Esophagus muscularis mucosa (tissue), 4 donors: ENCODE measurements at regions not wholly inside any gene's neighbourhood (a gene's known extent, or its start where the extent isn't known, plus 50 kb on each side); places are given as distances from the start of the nearest gene placed in this dataset.
"Not testable (repeated sequence)": the region's sequence is repeated elsewhere in the genome, so short reads cannot be mapped to it uniquely, and the experiment has no call there.

ENCODE experiments used
- DNase-seq: peaks from one replicate; pipeline ENCODE4 v3.0.0-alpha.2; 2017; ENCODE audit errors: extremely low spot score
- H3K27ac ChIP-seq, 4 donors: fragments of 200-600 bp; sonication (generic); replicated peaks in 1 of 4; 1 replicate in 3 of 4; 2 replicates in 1 of 4; pipeline ENCODE4 v1.5.1; 2016 to 2019; ENCODE audit warnings: mild to moderate bottlenecking in 1 of 4
- H3K27me3 ChIP-seq, 4 donors: fragments of 200-600 bp; sonication (generic); one replicate each; pipeline versions ENCODE4 v1.5.1 to v1.6.0; 2016 to 2019
- H3K36me3 ChIP-seq, 4 donors: fragments of 200-600 bp; sonication (generic); one replicate each; pipeline ENCODE4 v1.5.1; 2016 to 2019
- H3K4me1 ChIP-seq, 4 donors: fragments of 200-600 bp; sonication (generic); one replicate each; pipeline ENCODE4 v1.5.1; 2016 to 2019
- H3K4me3 ChIP-seq, 4 donors: fragments of 200-600 bp; sonication (generic); 1 replicate in 2 of 4; 2 replicates in 2 of 4; pipeline ENCODE4 v1.5.1; 2016 to 2019; ENCODE audit warnings: mild to moderate bottlenecking in 4 of 4, moderate library complexity in 1 of 4
- H3K9me3 ChIP-seq, 4 donors: fragments of 200-600 bp; sonication (generic); 1 replicate in 3 of 4; 2 replicates in 1 of 4; pipeline ENCODE4 v1.5.1; 2016 to 2019
- WGBS: methylation state at CpG from one replicate; pipeline ENCODE4 v1.1.5; 2018; 5-methylcytosine and 5-hydroxymethylcytosine counted together
- intact Hi-C: fragments of 100-400 bp; cut with DNase I; formaldehyde crosslinking; loops from one replicate; pipeline ENCODE4 v1.15.1; 2023

- H3K4me1 ChIP-seq, intact Hi-C loops, H3K36me3 ChIP-seq, H3K27me3 ChIP-seq, H3K27ac ChIP-seq, DNase-seq, H3K4me3 ChIP-seq: not testable (repeated sequence)
- H3K9me3 ChIP-seq = peaks cover 0 to 58% (median 29%) of the 10 kb centered on the region in 4 donors
- WGBS = 75% methylated on average over 16 of the region's 16 CpGs
Measured at GRCh38 chr16:34609435-34609834, 1150.0 kb downstream of the TP53TG3F start.
